K562 (cell line): ENCODE measurements at regions not wholly inside any gene's neighbourhood (a gene's known extent, or its start where the extent isn't known, plus 50 kb on each side); places are given as distances from the start of the nearest gene placed in this dataset.

Source experiments
- ARID1B ChIP-seq: fragments of 450-650 bp; IDR thresholded peaks from 2 replicates; pipeline ENCODE4 v1.6.1; 2016; ENCODE audit warnings: antibody characterized with exemption, mild to moderate bottlenecking, inconsistent platforms
- ARID3A ChIP-seq: IDR thresholded peaks from 2 replicates; pipeline ENCODE4 v1.6.1; 2012; ENCODE audit warnings: low read depth, low read length, improper control_type of control experiment, borderline replicate concordance
- BHLHE40 ChIP-seq: IDR thresholded peaks from 2 replicates; pipeline ENCODE4 v1.6.1; 2011; ENCODE audit warnings: low read length, improper control_type of control experiment
- BRD9 ChIP-seq: fragments of 450-650 bp; IDR thresholded peaks from 2 replicates; pipeline ENCODE4 v1.6.1; 2018; ENCODE audit warnings: low read depth; ENCODE audit not compliant: partially characterized antibody
- BRF1 ChIP-seq: IDR thresholded peaks from 3 replicates; pipeline ENCODE4 v1.6.1; 2011; ENCODE audit warnings: borderline replicate concordance, mild to moderate bottlenecking; ENCODE audit not compliant: insufficient read length; ENCODE audit errors: extremely low read depth
- CBX3 ChIP-seq, 2 experiments: IDR thresholded peaks; 1 replicate in 1 of 2; 2 replicates in 1 of 2; pipeline ENCODE4 v1.6.1; 2012; ENCODE audit warnings: inconsistent platforms in 2 of 2, low read length in 2 of 2, borderline replicate concordance in 1 of 2, control low read depth in 1 of 2
- CEBPG ChIP-seq, 3 experiments: fragments of 200-800 bp in 1 of 3; sonication (Bioruptor generic) in 1 of 3; sonication (generic) in 1 of 3; formaldehyde crosslinking in 1 of 3; IDR thresholded peaks in 2 of 3; conservative IDR thresholded peaks in 1 of 3; 2 replicates each; pipeline versions ENCODE4 v1.6.1 to v1.8.0; 2016 to 2022; ENCODE audit warnings: missing compliant biosample characterization in 2 of 3, missing genetic modification characterization in 2 of 3, mild to moderate bottlenecking in 1 of 3, missing genetic modification reagents in 1 of 3
- DACH1 ChIP-seq: fragments of 450-650 bp; IDR thresholded peaks from 2 replicates; pipeline ENCODE4 v1.6.1; 2018; ENCODE audit not compliant: partially characterized antibody
- ESRRA ChIP-seq: fragments of 450-650 bp; IDR thresholded peaks from 2 replicates; pipeline ENCODE4 v1.6.1; 2014; ENCODE audit warnings: low read depth, mild to moderate bottlenecking, moderate library complexity, borderline replicate concordance
- ESRRB ChIP-seq: fragments of 250-450 bp; sonication (Bioruptor Pico); IDR thresholded peaks from 2 replicates; pipeline ENCODE4 v1.5.0; 2020; ENCODE audit warnings: mild to moderate bottlenecking, moderate library complexity, borderline replicate concordance
- FOXJ2 ChIP-seq: fragments of 200-800 bp; sonication (Bioruptor generic); IDR thresholded peaks from 2 replicates; pipeline ENCODE4 v1.6.1; 2016; ENCODE audit warnings: missing genetic modification characterization, missing compliant biosample characterization
- FOXM1 ChIP-seq, 2 experiments: fragments of 450-650 bp in 1 of 2; sonication (generic) in 1 of 2; formaldehyde crosslinking in 1 of 2; IDR thresholded peaks; 2 replicates each; pipeline versions ENCODE4 v1.6.1 to v1.9.0; 2017 to 2022; ENCODE audit warnings: low read depth in 2 of 2, mild to moderate bottlenecking in 2 of 2, missing genetic modification reagents in 1 of 2, moderate library complexity in 1 of 2
- FUS ChIP-seq: fragments of 200-400 bp; formaldehyde crosslinking; optimal IDR thresholded peaks from 2 replicates; pipeline ENCODE3; 2017; ENCODE audit warnings: low read depth, low read length
- GABPB1 ChIP-seq: sonication (generic); formaldehyde crosslinking; IDR thresholded peaks from 2 replicates; pipeline ENCODE4 v1.8.0; 2022; ENCODE audit warnings: mild to moderate bottlenecking, missing genetic modification reagents
- KAT7 ChIP-seq: sonication (generic); formaldehyde crosslinking; IDR thresholded peaks from 2 replicates; pipeline ENCODE4 v1.8.0; 2022; ENCODE audit warnings: missing genetic modification reagents, mild to moderate bottlenecking, borderline replicate concordance
- KLF6 ChIP-seq: fragments of 250-450 bp; sonication (Bioruptor Pico); IDR thresholded peaks from 2 replicates; pipeline ENCODE4 v1.4.0; 2020; ENCODE audit warnings: mild to moderate bottlenecking, moderate library complexity, borderline replicate concordance
- LARP7 ChIP-seq: fragments of 450-650 bp; IDR thresholded peaks from 2 replicates; pipeline ENCODE4 v1.6.1; 2016
- MBD2 ChIP-seq: sonication (generic); IDR thresholded peaks from 2 replicates; pipeline ENCODE4 v1.6.1; 2016; ENCODE audit warnings: low read depth, borderline replicate concordance
- MECOM ChIP-seq: fragments of 250-450 bp; sonication (Bioruptor Pico); IDR thresholded peaks from 2 replicates; pipeline ENCODE4 v1.8.0; 2022; ENCODE audit warnings: inconsistent platforms
- NCOR1 ChIP-seq: fragments of 450-650 bp; IDR thresholded peaks from 2 replicates; pipeline ENCODE4 v1.6.1; 2016; ENCODE audit warnings: mild to moderate bottlenecking, moderate library complexity
- NEUROD1 ChIP-seq: fragments of 150-350 bp; IDR thresholded peaks from 2 replicates; pipeline ENCODE4 v1.6.1; 2014; ENCODE audit warnings: borderline replicate concordance, low read length, low read depth; ENCODE audit not compliant: partially characterized antibody
- RBM14 ChIP-seq: fragments of 200-400 bp; formaldehyde crosslinking; IDR thresholded peaks from 2 replicates; pipeline ENCODE4 v1.6.1; 2018; ENCODE audit warnings: low read depth, mild to moderate bottlenecking, low read length, moderate library complexity, borderline replicate concordance; ENCODE audit not compliant: insufficient read depth
- SIRT6 ChIP-seq: IDR thresholded peaks from one replicate; pipeline ENCODE4 v1.6.1; 2012; ENCODE audit warnings: low read depth, mild to moderate bottlenecking, control low read depth, inconsistent platforms, low read length, moderate library complexity
- SMARCE1 ChIP-seq: fragments of 450-650 bp; IDR thresholded peaks from 2 replicates; pipeline ENCODE4 v1.7.1; 2016; ENCODE audit warnings: mild to moderate bottlenecking
- TAL1 ChIP-seq: fragments of 450-650 bp; IDR thresholded peaks from 2 replicates; pipeline ENCODE4 v1.6.1; 2016; ENCODE audit warnings: mild to moderate bottlenecking
- TBL1XR1 ChIP-seq, 2 experiments: IDR thresholded peaks; 2 replicates each; pipeline ENCODE4 v1.6.1; 2012; ENCODE audit warnings: improper control_type of control experiment in 2 of 2, low read length in 2 of 2, mild to moderate bottlenecking in 1 of 2
- YBX1 ChIP-seq: fragments of 450-650 bp; IDR thresholded peaks from 2 replicates; pipeline ENCODE4 v1.7.1; 2016; ENCODE audit warnings: mild to moderate bottlenecking
- ZNF436 ChIP-seq: fragments of 250-450, 450-650 bp; sonication (Bioruptor Pico); formaldehyde crosslinking; IDR thresholded peaks from 2 replicates; pipeline ENCODE4 v1.7.0; 2020; ENCODE audit warnings: mild to moderate bottlenecking
- ZSCAN32 ChIP-seq: fragments of 450-650 bp; formaldehyde crosslinking; IDR thresholded peaks from 2 replicates; pipeline ENCODE4 v1.4.0; 2020; ENCODE audit warnings: mild to moderate bottlenecking, moderate library complexity

GRCh38 chr3:106004137-106004681 lies 135.4 kb upstream of the CBLB start (continued):
- TF ChIP-seq CEBPG (CRISPR knock-in tag; IDR thresholded peaks at IDR 0.05): no peak
- no peak for TF ChIP-seq CEBPG (tag; conservative IDR thresholded peaks at IDR 0.05 in 1 of 2, IDR thresholded peaks at IDR 0.05 in 1 of 2)
- peak; percentile 32; the same call in 1 of the 2 replicates for TF ChIP-seq ARID3A
- TF ChIP-seq BRF1: no peak
- TF ChIP-seq FOXJ2 (tag): no peak
- TF ChIP-seq FOXM1 (IDR thresholded peaks at IDR 0.05; ENCODE audit: low read depth): peak; percentile 50; the same call in 1 of the 2 replicates
- no peak for TF ChIP-seq FOXM1 (CRISPR knock-in tag; IDR thresholded peaks at IDR 0.05; ENCODE audit: low read depth)
- no peak for TF ChIP-seq FUS
- TF ChIP-seq ZSCAN32: no peak
- TF ChIP-seq KLF6 (CRISPR knock-in tag): no peak
- no peak for TF ChIP-seq KAT7 (CRISPR knock-in tag)
- no peak for TF ChIP-seq ZNF436
- TF ChIP-seq RBM14: no peak
- no peak for TF ChIP-seq ESRRA
- TF ChIP-seq YBX1: no peak
- TF ChIP-seq SMARCE1: peak; percentile 67
- TF ChIP-seq MECOM (CRISPR knock-in tag): no peak
- TF ChIP-seq GABPB1 (CRISPR knock-in tag): no peak
- TF ChIP-seq BHLHE40: peak; percentile 58; the same call in 1 of the 2 replicates
- TF ChIP-seq ESRRB: no peak
- no peak for TF ChIP-seq NEUROD1
- no peak for TF ChIP-seq SIRT6
- TF ChIP-seq LARP7: no peak
- no peak for TF ChIP-seq TBL1XR1 (IDR thresholded peaks at IDR 0.05; ENCODE audit: low read length in 2 of 2)
- peak; percentile 53 for TF ChIP-seq TAL1
- no peak for TF ChIP-seq CBX3 (IDR thresholded peaks at IDR 0.05; ENCODE audit: borderline replicate concordance in 1 of 2, low read length in 2 of 2)
- peak; percentile 64 for TF ChIP-seq NCOR1
- no peak for TF ChIP-seq MBD2
- TF ChIP-seq ARID1B: peak; percentile 81
- TF ChIP-seq BRD9: no peak
- peak; percentile 62 for TF ChIP-seq DACH1
